ENCODE measurements at regions not wholly inside any gene's neighbourhood (a gene's known extent, or its start where the extent isn't known, plus 50 kb on each side); places are given as distances from the start of the nearest gene placed in this dataset.
"Not testable (repeated sequence)": the region's sequence is repeated elsewhere in the genome, so short reads cannot be mapped to it uniquely, and the experiment has no call there.

- not testable (repeated sequence) for DNase-seq (ENCODE audit: low read depth)
Observed at GRCh38 chr14:85023866-85024265, 506.1 kb upstream of the FLRT2 start.

- DNase-seq (ENCODE audit: low read depth): no peak
Observed at GRCh38 chr14:85024931-85025330, 505.0 kb upstream of the FLRT2 start.

GRCh38 chr14:85027681-85028370 lies 502.1 kb upstream of the FLRT2 start:
- no peak for DNase-seq (ENCODE audit: low read depth)

- DNase-seq (ENCODE audit: low read depth): no peak
Observed at GRCh38 chr14:85037411-85037810, 492.5 kb upstream of the FLRT2 start.

- no peak for DNase-seq (ENCODE audit: low read depth)
Observed at GRCh38 chr14:85038526-85039352, 491.2 kb upstream of the FLRT2 start.

GRCh38 chr14:85039353-85039626 lies 490.7 kb upstream of the FLRT2 start:
- no peak for DNase-seq (ENCODE audit: low read depth)

GRCh38 chr14:85040046-85040685 lies 489.8 kb upstream of the FLRT2 start:
- no peak for DNase-seq (ENCODE audit: low read depth)

GRCh38 chr14:85041618-85042017 lies 488.3 kb upstream of the FLRT2 start:
- DNase-seq (ENCODE audit: low read depth): no peak

GRCh38 chr14:85042301-85042700 lies 487.6 kb upstream of the FLRT2 start:
- no peak for DNase-seq (ENCODE audit: low read depth)

- DNase-seq (ENCODE audit: low read depth): no peak
Observed at GRCh38 chr14:85050180-85050579, 479.8 kb upstream of the FLRT2 start.

- no peak for DNase-seq (ENCODE audit: low read depth)
Observed at GRCh38 chr14:85052646-85053045, 477.3 kb upstream of the FLRT2 start.

- DNase-seq (ENCODE audit: low read depth): no peak
Observed at GRCh38 chr14:85054178-85054577, 475.8 kb upstream of the FLRT2 start.

- no peak for DNase-seq (ENCODE audit: low read depth)
Observed at GRCh38 chr14:85056267-85056666, 473.7 kb upstream of the FLRT2 start.

- DNase-seq (ENCODE audit: low read depth): no peak
Observed at GRCh38 chr14:85057221-85057620, 472.7 kb upstream of the FLRT2 start.

GRCh38 chr14:85058150-85058549 lies 471.8 kb upstream of the FLRT2 start:
- DNase-seq (ENCODE audit: low read depth): no peak

GRCh38 chr14:85060121-85060520 lies 469.8 kb upstream of the FLRT2 start:
- no peak for DNase-seq (ENCODE audit: low read depth)

- no peak for DNase-seq (ENCODE audit: low read depth)
Observed at GRCh38 chr14:85061256-85061655, 468.7 kb upstream of the FLRT2 start.

- DNase-seq (ENCODE audit: low read depth): no peak
Observed at GRCh38 chr14:85063747-85064146, 466.2 kb upstream of the FLRT2 start.

- DNase-seq (ENCODE audit: low read depth): no peak
Observed at GRCh38 chr14:85071447-85071846, 458.5 kb upstream of the FLRT2 start.

- DNase-seq (ENCODE audit: low read depth): no peak
Observed at GRCh38 chr14:85074955-85075354, 455.0 kb upstream of the FLRT2 start.

- no peak for DNase-seq (ENCODE audit: low read depth)
Observed at GRCh38 chr14:85075694-85076476, 454.1 kb upstream of the FLRT2 start.

- DNase-seq (ENCODE audit: low read depth): not testable (repeated sequence)
Observed at GRCh38 chr14:85077716-85078115, 452.2 kb upstream of the FLRT2 start.
